ENCODE measurements at regions not wholly inside any gene's neighbourhood (a gene's known extent, or its start where the extent isn't known, plus 50 kb on each side); places are given as distances from the start of the nearest gene placed in this dataset.

- H3K9ac ChIP-seq (ENCODE audit: control insufficient read depth, extremely low read depth, insufficient read depth, low read length), result no peak overlapping the region
- no peak for TF ChIP-seq EZH2 (IDR thresholded peaks at IDR 0.05; ENCODE audit: low read length)
- TF ChIP-seq CTCF (optimal IDR thresholded peaks at IDR 0.05 in 1 of 3, IDR thresholded peaks at IDR 0.05 in 1 of 3, conservative IDR thresholded peaks at IDR 0.05 in 1 of 3; ENCODE audit: extremely low read depth in 1 of 3, insufficient read depth in 2 of 3, low read length in 3 of 3), result no peak
- no peak overlapping the region for H3K27ac ChIP-seq (ENCODE audit: control insufficient read depth, insufficient read depth, low read length)
- H3K9me1 ChIP-seq (ENCODE audit: control insufficient read depth, extremely low read depth, insufficient read depth, low read length), result no peaks in the 10 kb centered on the region
- H3K36me3 ChIP-seq (ENCODE audit: control insufficient read depth in 2 of 2, extremely low read depth in 1 of 2, insufficient read depth in 2 of 2, low read length in 2 of 2), result no peaks in the 10 kb centered on the region
- no peaks in the 10 kb centered on the region for H4K20me1 ChIP-seq (ENCODE audit: control insufficient read depth, extremely low read depth, insufficient read depth, low read length)
- H3K4me2 ChIP-seq (ENCODE audit: control insufficient read depth, extremely low read depth, insufficient read depth, low read depth, low read length), result no peak overlapping the region
- H3K4me3 ChIP-seq (ENCODE audit: control insufficient read depth in 2 of 3, extremely low read depth in 1 of 3, insufficient read depth in 2 of 3, low read depth in 1 of 3, low read length in 3 of 3), result no peak overlapping the region
- dilution Hi-C loops (cut with MboI; ENCODE audit: extremely low pct_ligation_motif_present, low sequenced_read_pairs), result no loop called here
- peaks cover 4% of the 10 kb centered on the region for H3K27me3 ChIP-seq (ENCODE audit: control insufficient read depth, extremely low read depth, insufficient read depth, low read length)
- no peak overlapping the region for H2AFZ ChIP-seq (ENCODE audit: control insufficient read depth, low read length)
- H3K79me2 ChIP-seq (ENCODE audit: control insufficient read depth, insufficient read depth, low read length), result no peaks in the 10 kb centered on the region
- FAIRE-seq (no peak), DNase-seq (ENCODE audit: low read depth, low spot score) (no peak)
- no peaks in the 10 kb centered on the region for H3K9me3 ChIP-seq (ENCODE audit: control insufficient read depth, low read depth, low read length)
- H3K4me1 ChIP-seq (ENCODE audit: control insufficient read depth, extremely low read depth, insufficient read depth, low read length), result no peaks in the 10 kb centered on the region
These were observed 92.0 kb upstream of the WLS start for GRCh38 chr1:68324316-68324715.

GRCh38 chr1:68322837-68323687 lies 90.7 kb upstream of the WLS start:
- Histone ChIP-seq H3K4me3 (ENCODE audit: control insufficient read depth in 2 of 3, extremely low read depth in 1 of 3, insufficient read depth in 2 of 3, low read depth in 1 of 3, low read length in 3 of 3) (no peak overlapping the region), H3K9me3 (ENCODE audit: control insufficient read depth, low read depth, low read length) (no peaks in the 10 kb centered on the region), H3K4me2 (ENCODE audit: control insufficient read depth, extremely low read depth, insufficient read depth, low read depth, low read length) (no peak overlapping the region), H3K27ac (ENCODE audit: control insufficient read depth, insufficient read depth, low read length) (no peak overlapping the region), H3K79me2 (ENCODE audit: control insufficient read depth, insufficient read depth, low read length) (no peaks in the 10 kb centered on the region), H3K9me1 (ENCODE audit: control insufficient read depth, extremely low read depth, insufficient read depth, low read length) (no peaks in the 10 kb centered on the region), H2AFZ (ENCODE audit: control insufficient read depth, low read length) (no peak overlapping the region), H3K27me3 (ENCODE audit: control insufficient read depth, extremely low read depth, insufficient read depth, low read length) (peaks cover 4% of the 10 kb centered on the region), H3K36me3 (ENCODE audit: control insufficient read depth in 2 of 2, extremely low read depth in 1 of 2, insufficient read depth in 2 of 2, low read length in 2 of 2) (no peaks in the 10 kb centered on the region), H3K4me1 (ENCODE audit: control insufficient read depth, extremely low read depth, insufficient read depth, low read length) (no peaks in the 10 kb centered on the region), H4K20me1 (ENCODE audit: control insufficient read depth, extremely low read depth, insufficient read depth, low read length) (no peaks in the 10 kb centered on the region), H3K9ac (ENCODE audit: control insufficient read depth, extremely low read depth, insufficient read depth, low read length) (no peak overlapping the region)
- dilution Hi-C loops (cut with MboI; ENCODE audit: extremely low pct_ligation_motif_present, low sequenced_read_pairs), result no loop called here
- DNase-seq (ENCODE audit: low read depth, low spot score) (no peak), FAIRE-seq (no peak)
- TF ChIP-seq EZH2 (IDR thresholded peaks at IDR 0.05; ENCODE audit: low read length), result no peak
- no peak for TF ChIP-seq CTCF (optimal IDR thresholded peaks at IDR 0.05 in 1 of 3, IDR thresholded peaks at IDR 0.05 in 1 of 3, conservative IDR thresholded peaks at IDR 0.05 in 1 of 3; ENCODE audit: extremely low read depth in 1 of 3, insufficient read depth in 2 of 3, low read length in 3 of 3)
